NCI-H526 (cell line): ENCODE measurements at regions not wholly inside any gene's neighbourhood (a gene's known extent, or its start where the extent isn't known, plus 50 kb on each side); places are given as distances from the start of the nearest gene placed in this dataset.

Experiments used
- DNase-seq, 2 experiments: peaks; one replicate each; lab custom pipeline; 2025; lab: John Stamatoyannopoulos, UW

GRCh38 chr1:168386949-168387586 lies 106.4 kb downstream of the TBX19 start:
- DNase-seq, result no peak

GRCh38 chr1:168386492-168386891 lies 105.8 kb downstream of the TBX19 start:
- no peak for DNase-seq

DNA sequence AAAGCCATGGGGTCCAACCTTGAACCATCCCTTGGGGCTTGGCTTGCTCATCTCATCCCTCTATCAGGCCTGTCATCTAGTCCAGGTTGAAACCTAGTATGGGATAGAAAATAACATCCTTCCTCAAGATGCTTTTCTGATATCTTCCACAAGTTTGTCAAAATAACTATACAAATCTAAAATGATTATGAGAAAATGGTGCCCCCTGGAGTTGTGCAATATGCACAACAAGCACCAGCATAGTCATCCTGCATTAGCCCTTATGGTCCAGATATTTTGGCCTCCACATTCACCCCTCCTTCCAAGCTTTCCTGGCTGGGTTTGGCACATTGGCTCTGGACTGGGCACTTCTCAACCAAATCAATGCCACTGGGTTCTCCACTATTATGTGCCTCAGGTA lies 101.2 kb downstream of the TBX19 start:
- no peak for DNase-seq

DNA sequence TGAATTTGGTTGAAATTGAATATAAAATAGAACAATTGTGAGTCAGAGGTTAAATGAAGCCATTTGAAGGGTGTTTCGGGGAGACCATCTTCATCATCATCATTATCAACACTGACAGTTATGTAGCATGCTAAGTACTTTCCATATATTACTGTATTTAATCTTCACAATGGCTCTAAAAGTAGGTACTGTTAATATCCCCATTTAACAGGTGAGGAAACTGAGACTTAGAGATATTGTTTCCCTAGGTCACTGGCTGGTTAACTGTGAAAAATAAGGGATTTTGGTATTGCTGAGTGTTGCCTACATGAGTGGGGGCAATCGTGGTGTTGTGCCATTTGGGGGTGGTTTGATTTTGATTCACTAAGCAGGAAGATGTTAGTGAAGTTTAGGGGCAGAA lies 100.3 kb downstream of the TBX19 start:
- no peak for DNase-seq

GRCh38 chr1:168379104-168379860 lies 98.6 kb downstream of the TBX19 start:
- DNase-seq, result no peak

GRCh38 chr1:168375566-168376300 lies 95.1 kb downstream of the TBX19 start:
- no peak for DNase-seq

DNA sequence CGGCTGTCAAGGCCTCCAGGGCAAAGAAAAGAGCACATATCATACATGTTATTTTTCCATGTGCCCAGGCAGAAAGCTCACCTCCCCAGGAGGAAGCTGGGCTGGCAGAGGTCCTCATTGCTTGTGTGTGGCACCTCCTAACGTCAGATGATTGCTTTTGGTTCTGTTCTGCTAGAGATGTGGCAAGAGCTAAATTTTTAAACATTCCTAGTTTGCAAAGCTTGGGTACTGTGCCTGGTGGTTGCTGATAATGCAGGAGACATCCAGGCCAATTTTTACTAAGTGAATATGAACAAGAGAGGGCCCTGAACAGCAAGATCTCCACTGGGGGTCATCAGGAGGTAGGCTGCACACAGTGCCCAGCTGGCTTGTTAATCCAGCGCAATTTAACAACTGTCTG lies 93.9 kb downstream of the TBX19 start:
- no peak for DNase-seq

GRCh38 chr1:168373869-168374268 lies 93.2 kb downstream of the TBX19 start:
- DNase-seq, result no peak

GRCh38 chr1:168372861-168373371 lies 92.2 kb downstream of the TBX19 start:
- no peak for DNase-seq

DNA sequence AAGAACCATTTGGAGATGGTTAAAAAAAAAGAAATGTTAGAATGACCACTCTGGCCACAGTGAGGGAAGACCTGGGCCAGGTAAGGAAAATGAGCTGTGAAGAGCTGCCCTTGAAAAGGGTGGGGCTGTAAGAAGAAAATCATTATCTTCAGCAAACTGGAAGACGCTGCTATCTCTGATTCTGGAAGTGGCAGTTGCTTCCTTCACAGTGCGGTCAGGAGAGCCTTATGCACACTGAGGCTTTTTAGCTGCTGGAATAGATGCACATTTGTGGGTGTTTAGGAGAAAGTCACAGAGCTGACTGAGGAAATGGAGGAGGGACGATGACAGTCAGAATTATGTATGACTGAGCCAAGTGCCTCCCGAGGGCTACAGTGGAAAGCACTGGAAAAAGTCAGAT lies 91.6 kb downstream of the TBX19 start:
- DNase-seq, result no peak

DNA sequence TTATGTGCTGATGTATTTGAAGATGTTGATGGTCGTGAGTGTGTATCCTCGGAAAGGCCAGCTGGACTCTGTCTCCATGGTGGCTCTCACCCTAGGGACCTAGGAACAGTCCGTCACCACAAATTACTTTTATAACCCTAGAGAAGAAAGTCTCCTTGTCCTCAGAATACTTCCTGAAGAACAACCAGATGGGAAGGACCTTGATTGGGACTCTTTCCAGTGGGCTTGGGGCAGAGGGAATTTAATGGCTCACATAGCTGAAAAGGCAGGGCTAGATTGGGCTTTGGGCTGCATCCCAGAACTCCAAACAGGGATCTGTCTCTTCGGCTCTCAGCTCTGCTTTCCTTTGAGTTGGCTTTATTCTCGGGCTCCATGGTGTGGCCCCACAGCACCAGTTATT lies 90.8 kb downstream of the TBX19 start:
- no peak for DNase-seq

DNA sequence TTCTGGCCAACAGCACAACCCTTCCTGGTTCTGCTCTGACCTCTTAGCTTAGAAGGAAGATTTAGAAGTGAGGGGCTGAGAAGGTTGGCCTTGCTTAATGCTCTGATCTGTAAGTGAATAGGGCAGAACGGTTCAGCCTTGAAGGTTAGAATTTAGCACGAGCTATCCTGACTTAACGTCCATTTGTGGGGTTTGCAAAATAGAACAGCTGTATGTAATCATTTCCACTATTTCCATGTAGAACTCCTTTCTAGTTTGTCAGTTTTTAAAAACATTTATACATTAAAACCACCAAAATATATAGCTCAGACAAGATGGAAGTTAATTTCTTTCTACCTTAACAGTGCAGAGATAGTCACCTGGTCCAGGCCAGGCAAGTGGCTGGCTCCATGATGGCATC lies 89.9 kb downstream of the TBX19 start:
- DNase-seq, result no peak

DNA sequence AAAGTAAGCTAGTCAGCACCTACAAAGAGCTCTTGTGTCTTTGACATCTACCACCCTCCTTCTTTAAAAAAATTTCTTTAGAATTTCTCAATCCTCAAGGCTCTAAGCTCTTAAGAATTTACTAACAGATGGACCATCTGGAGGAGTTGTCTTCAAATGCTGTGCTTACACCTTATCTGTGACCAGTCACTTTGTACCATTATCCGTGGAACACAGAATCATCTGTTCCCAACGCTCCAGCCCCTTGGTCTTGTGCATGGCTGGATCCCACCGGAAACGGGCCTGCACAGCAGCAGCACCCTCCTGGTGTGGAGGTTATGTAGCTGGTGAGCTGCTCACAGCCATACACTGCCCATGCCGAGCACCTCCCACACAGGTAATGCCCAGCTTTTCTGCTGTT lies 89.0 kb downstream of the TBX19 start:
- no peak for DNase-seq

DNA sequence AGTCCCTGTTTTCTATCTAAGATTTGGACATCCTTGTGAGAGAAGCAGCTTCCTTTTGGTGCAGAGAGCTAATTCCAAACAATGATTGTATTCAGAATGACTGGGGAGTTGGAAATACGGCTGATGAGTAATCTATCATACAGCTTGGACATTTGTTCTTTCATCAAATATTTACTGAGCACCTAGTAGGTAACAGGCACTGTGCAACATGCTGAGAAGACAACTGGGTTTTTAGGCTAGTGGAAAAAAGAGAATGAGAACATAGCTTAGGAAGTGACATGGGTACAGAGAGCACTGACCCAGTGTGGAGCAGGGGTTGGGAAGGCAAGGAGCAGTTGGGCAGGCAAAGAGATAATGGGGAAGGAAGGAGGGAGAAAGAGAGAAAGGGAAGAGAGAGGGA lies 87.5 kb downstream of the TBX19 start:
- no peak for DNase-seq

GRCh38 chr1:168365719-168366479 lies 85.2 kb downstream of the TBX19 start:
- DNase-seq, result peak in 1 of 2 experiments; percentile 29
